22Rv1 (cell line): ENCODE measurements at regions not wholly inside any gene's neighbourhood (a gene's known extent, or its start where the extent isn't known, plus 50 kb on each side); places are given as distances from the start of the nearest gene placed in this dataset.

Source experiments
- ZFX ChIP-seq: fragments of 450-650 bp; IDR thresholded peaks from 2 replicates; pipeline ENCODE4 v1.6.1; 2017; ENCODE audit warnings: antibody characterized with exemption, borderline replicate concordance
- TF ChIP-seq, protein P1 (sequence below): fragments of 450-650 bp; IDR thresholded peaks from 2 replicates; pipeline ENCODE4 v1.5.1; 2017; ENCODE audit warnings: mild to moderate bottlenecking

DNA sequence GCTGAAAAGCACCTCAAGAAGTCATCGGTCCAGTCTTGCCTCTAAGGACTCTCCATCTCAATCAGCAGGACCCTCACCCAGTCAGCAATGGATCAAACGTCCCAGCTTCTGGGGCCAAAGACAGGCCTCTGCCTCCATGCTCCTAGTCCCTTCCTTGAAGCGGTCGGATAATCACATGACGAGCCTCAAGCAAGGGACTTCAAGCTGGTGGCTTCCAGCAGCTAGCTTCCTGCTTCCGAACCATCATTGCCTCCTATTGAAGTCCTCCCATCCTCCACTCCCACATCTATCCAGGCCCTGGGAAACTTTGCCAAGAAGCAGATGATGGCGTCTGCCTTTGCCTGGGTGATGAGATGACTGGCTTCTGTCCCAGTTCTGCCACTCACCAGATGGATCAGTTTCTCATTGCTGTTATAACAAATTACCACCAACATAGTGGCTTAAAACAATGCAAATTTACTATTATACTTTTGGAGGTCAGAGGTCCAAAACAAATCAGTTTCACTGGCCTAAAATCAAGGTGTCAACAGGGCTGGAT is 135.2 kb upstream of the MAMLD1 start:
- TF ChIP-seq, protein P1, sequence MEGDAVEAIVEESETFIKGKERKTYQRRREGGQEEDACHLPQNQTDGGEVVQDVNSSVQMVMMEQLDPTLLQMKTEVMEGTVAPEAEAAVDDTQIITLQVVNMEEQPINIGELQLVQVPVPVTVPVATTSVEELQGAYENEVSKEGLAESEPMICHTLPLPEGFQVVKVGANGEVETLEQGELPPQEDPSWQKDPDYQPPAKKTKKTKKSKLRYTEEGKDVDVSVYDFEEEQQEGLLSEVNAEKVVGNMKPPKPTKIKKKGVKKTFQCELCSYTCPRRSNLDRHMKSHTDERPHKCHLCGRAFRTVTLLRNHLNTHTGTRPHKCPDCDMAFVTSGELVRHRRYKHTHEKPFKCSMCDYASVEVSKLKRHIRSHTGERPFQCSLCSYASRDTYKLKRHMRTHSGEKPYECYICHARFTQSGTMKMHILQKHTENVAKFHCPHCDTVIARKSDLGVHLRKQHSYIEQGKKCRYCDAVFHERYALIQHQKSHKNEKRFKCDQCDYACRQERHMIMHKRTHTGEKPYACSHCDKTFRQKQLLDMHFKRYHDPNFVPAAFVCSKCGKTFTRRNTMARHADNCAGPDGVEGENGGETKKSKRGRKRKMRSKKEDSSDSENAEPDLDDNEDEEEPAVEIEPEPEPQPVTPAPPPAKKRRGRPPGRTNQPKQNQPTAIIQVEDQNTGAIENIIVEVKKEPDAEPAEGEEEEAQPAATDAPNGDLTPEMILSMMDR = no peak
- TF ChIP-seq ZFX = no peak
